ENCODE measurements at regions not wholly inside any gene's neighbourhood (a gene's known extent, or its start where the extent isn't known, plus 50 kb on each side); places are given as distances from the start of the nearest gene placed in this dataset.

DNA sequence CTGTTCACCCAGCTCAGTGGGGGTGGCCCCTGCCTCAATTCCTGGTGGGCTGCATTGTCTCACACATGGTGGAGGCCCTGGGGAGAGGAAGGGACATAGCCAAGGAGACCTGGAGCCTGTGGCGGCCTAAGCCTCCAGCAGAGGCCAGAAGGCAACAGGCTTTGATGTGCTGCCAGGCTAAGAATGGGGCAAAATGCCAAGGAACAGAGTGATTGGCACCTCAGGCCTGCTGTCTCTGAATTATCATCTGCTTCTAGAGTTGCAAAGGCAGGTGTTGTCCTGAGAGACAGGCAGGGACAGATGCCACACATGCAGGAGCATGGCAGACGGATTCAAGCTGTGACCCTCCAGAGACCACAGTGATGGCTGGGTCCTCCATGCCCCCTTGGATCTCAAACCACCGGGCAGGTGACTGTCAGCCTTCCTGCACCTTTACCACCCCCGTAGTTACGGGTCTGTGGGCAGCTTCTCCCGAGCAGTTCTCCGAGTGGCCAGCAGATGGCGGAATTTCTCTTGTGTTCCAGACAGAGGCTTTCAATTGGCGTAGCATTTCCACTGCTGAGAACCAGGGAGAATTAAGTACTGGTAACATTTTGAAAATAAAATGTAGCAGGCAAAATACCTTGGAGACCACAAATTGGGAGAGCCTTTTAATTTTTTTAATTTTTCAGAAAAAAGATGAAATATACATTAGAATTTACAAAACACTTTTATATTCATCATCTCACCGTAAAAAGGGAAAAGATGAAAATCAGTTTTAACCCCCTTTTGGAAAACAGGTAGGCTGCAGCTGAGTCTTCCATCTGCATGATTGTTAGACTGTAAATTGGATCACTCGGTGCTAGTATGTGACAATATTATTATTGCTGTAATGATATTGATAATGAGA lies 525.5 kb upstream of the CFAP20DC start:
- peak; percentile 72 to 84 (median 81) for ATAC-seq
- WGBS, 4 donors, result 22 to 25% (median 24%) methylated on average over 11 of the region's 11 CpGs
- TF ChIP-seq, protein P1, sequence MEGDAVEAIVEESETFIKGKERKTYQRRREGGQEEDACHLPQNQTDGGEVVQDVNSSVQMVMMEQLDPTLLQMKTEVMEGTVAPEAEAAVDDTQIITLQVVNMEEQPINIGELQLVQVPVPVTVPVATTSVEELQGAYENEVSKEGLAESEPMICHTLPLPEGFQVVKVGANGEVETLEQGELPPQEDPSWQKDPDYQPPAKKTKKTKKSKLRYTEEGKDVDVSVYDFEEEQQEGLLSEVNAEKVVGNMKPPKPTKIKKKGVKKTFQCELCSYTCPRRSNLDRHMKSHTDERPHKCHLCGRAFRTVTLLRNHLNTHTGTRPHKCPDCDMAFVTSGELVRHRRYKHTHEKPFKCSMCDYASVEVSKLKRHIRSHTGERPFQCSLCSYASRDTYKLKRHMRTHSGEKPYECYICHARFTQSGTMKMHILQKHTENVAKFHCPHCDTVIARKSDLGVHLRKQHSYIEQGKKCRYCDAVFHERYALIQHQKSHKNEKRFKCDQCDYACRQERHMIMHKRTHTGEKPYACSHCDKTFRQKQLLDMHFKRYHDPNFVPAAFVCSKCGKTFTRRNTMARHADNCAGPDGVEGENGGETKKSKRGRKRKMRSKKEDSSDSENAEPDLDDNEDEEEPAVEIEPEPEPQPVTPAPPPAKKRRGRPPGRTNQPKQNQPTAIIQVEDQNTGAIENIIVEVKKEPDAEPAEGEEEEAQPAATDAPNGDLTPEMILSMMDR (IDR thresholded peaks at IDR 0.05), result peak; percentile 93 to 98 (median 94)
- no peak for TF ChIP-seq POLR2A (IDR thresholded peaks at IDR 0.05)
- DNase-seq, result peak; percentile 75 to 89 (median 82)
- Histone ChIP-seq H3K9me3 (no peaks in the 10 kb centered on the region), H3K36me3 (no peaks in the 10 kb centered on the region), H3K4me1 (peaks cover 0 to 13% (median 0%) of the 10 kb centered on the region in 12 donors), H3K27me3 (no peaks in the 10 kb centered on the region), H3K27ac (no peak overlapping the region), H3K4me3 (no peak overlapping the region)
- intact Hi-C loops (cut with DNase I), result loop anchor here in 9 of 10 donors (1.0 to 10.0 kb wide), 8 partner anchors 237 to 363 kb away; no protein-coding TSS in a partner anchor

DNA sequence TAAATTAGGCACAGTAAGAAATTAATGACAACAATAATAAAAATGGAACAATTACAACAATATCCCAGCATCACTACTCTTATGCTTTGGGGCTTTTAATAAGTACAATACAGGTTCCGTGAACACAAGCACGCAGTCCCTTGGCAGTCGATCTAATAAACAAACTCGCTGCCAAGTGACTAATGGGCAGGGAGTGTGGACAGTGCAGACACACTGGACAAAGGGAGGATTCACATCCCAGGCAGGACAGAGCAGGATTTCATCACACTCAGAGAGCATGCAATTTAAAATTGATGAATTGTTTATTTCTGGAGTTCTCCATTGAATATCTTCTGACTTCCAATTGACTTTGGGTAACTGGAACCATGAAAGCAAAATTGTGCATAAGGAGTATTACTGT lies 524.1 kb upstream of the CFAP20DC start:
- 20 to 36% (median 24%) methylated on average over 4 of the region's 4 CpGs for WGBS, 4 donors
- intact Hi-C loops (cut with DNase I), result loop anchor here in 9 of 10 donors (2.0 to 10.0 kb wide), 5 partner anchors 259 to 359 kb away; no protein-coding TSS in a partner anchor
- Histone ChIP-seq H3K27me3 (no peaks in the 10 kb centered on the region), H3K27ac (no peak overlapping the region), H3K9me3 (no peaks in the 10 kb centered on the region), H3K4me1 (peaks cover 0 to 13% (median 0%) of the 10 kb centered on the region in 12 donors), H3K36me3 (no peaks in the 10 kb centered on the region), H3K4me3 (no peak overlapping the region)
- peak in 3 of 5 donors; percentile 25 to 56 (median 34) for DNase-seq
- ATAC-seq, result peak; percentile 76 to 83 (median 78)
- no peak for TF ChIP-seq POLR2A (IDR thresholded peaks at IDR 0.05)
- TF ChIP-seq, protein P1 (IDR thresholded peaks at IDR 0.05), result no peak

DNA sequence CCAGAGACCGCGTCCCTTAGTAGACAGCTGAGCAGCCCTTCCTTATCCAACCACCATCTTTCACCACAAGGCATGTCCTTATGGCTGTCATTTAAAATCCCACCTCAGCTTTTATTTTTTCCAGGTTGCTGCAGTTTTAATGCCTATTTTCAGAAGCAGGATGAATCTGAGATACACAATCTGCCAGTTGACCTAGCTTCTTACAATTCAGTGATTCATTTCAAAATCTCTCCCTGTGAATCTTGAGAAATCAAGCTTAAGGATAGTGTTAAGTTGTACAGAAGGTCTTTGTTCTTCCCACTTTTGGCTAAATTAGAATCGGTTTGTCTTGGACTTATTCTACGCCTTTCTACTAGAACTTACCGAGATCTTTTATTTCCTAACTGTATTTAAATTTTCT lies 522.3 kb upstream of the CFAP20DC start:
- intact Hi-C loops (cut with DNase I), result loop anchor here in 8 of 10 donors (5.0 to 10.0 kb wide), 3 partner anchors 257 to 357 kb away; no protein-coding TSS in a partner anchor
- Histone ChIP-seq H3K36me3 (no peaks in the 10 kb centered on the region), H3K9me3 (no peaks in the 10 kb centered on the region), H3K4me1 (peaks cover 0 to 13% (median 0%) of the 10 kb centered on the region in 12 donors), H3K4me3 (no peak overlapping the region), H3K27ac (no peak overlapping the region), H3K27me3 (no peaks in the 10 kb centered on the region)
- 88 to 93% (median 91%) methylated on average over 5 of the region's 5 CpGs for WGBS, 4 donors
- TF ChIP-seq, protein P1 (IDR thresholded peaks at IDR 0.05), result no peak
- no peak for TF ChIP-seq POLR2A (IDR thresholded peaks at IDR 0.05)
- ATAC-seq, result no peak
- no peak for DNase-seq

DNA sequence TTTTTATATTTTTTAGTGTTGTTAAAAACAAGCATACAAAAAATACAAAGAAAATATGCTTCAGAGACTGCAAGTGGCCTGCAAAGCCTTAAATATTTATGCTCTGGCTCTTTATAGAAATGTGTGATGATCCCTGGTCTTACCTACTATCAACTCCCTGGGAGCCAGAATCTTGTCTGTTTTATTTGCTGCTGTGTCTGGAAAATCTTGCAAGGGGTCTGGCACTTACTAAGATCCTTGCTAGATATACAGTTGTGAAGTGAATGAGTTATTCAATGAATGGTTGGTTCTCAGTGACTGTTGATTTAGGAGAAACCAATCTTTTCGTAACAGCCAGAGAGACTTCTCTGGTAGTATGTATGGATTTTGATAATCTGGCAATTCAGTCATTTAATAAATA lies 521.0 kb upstream of the CFAP20DC start:
- ATAC-seq, result no peak
- H3K4me3 ChIP-seq, result no peak overlapping the region
- no peaks in the 10 kb centered on the region for H3K36me3 ChIP-seq
- H3K4me1 ChIP-seq, result peaks cover 0 to 13% (median 0%) of the 10 kb centered on the region in 12 donors
- no peak for DNase-seq
- no peaks in the 10 kb centered on the region for H3K9me3 ChIP-seq
- intact Hi-C loops (cut with DNase I), result loop anchor here in 8 of 10 donors (5.0 to 10.0 kb wide), 3 partner anchors 256 to 356 kb away; no protein-coding TSS in a partner anchor
- no peaks in the 10 kb centered on the region for H3K27me3 ChIP-seq
- 78 to 94% (median 89%) methylated on average over 1 of the region's 1 CpG for WGBS, 4 donors
- no peak for TF ChIP-seq POLR2A (IDR thresholded peaks at IDR 0.05)
- TF ChIP-seq, protein P1 (IDR thresholded peaks at IDR 0.05), result no peak
- H3K27ac ChIP-seq, result no peak overlapping the region

Data from heart left ventricle (tissue), 16 donors.